IMR-90 (cell line): ENCODE measurements at regions not wholly inside any gene's neighbourhood (a gene's known extent, or its start where the extent isn't known, plus 50 kb on each side); places are given as distances from the start of the nearest gene placed in this dataset.

Experiments used
- ATAC-seq: fragments of 200-7000 bp; cut with Tn5 transposase; 2 replicates; pipeline ENCODE4 v1.9.1; 2020; ENCODE audit warnings: low read depth, mild to moderate bottlenecking, moderate library complexity
- BruUV-seq: library from RNA; stranded (reverse); fragments of 400-500 nt; replicated peaks from 2 replicates; lab custom pipeline; 2021; lab: Mats Ljungman, UMichigan
- CTCF ChIA-PET: fragments of 300-600 bp; formaldehyde crosslinking; extraction: SDS; loops from one replicate; lab custom pipeline; 2021; ENCODE audit warnings: antibody characterized with exemption; lab: Yijun Ruan, JAX
- POLR2A ChIA-PET: fragments of 300-600 bp; sonication (Branson Sonifier 250); formaldehyde crosslinking; loops from one replicate; lab custom pipeline; 2022; ENCODE audit warnings: antibody characterized with exemption; ENCODE audit not compliant: unreplicated experiment; lab: Charles Lee
- DNase-seq: peaks from one replicate; pipeline ENCODE4 v3.0.0; 2013
- H2AFZ ChIP-seq: replicated peaks from 2 replicates; pipeline ENCODE3; 2013; ENCODE audit warnings: low read length, mild to moderate bottlenecking; ENCODE audit not compliant: poor library complexity
- H2AK5ac ChIP-seq: 2 replicates; pipeline ENCODE4 v1.6.1; 2013; ENCODE audit warnings: low read depth, low read length, inconsistent platforms
- H2AK9ac ChIP-seq: replicated peaks from 2 replicates; pipeline ENCODE3; 2013; ENCODE audit warnings: mild to moderate bottlenecking, low read depth, low read length, moderate library complexity; ENCODE audit not compliant: poor library complexity
- H2BK120ac ChIP-seq: 2 replicates; pipeline ENCODE4 v1.6.1; 2013; ENCODE audit warnings: low read depth, low read length, inconsistent platforms
- H2BK15ac ChIP-seq: 3 replicates; pipeline ENCODE4 v1.6.1; 2013; ENCODE audit warnings: low read depth, low read length, inconsistent platforms
- H2BK20ac ChIP-seq: 2 replicates; pipeline ENCODE4 v1.6.1; 2013; ENCODE audit warnings: low read depth, mild to moderate bottlenecking, inconsistent platforms, low read length, moderate library complexity
- H2BK5ac ChIP-seq: 2 replicates; pipeline ENCODE4 v1.6.1; 2013; ENCODE audit warnings: mild to moderate bottlenecking, low read depth, low read length, inconsistent platforms; ENCODE audit not compliant: poor library complexity, severe bottlenecking
- H3K14ac ChIP-seq: replicated peaks from 2 replicates; pipeline ENCODE4 v1.6.1; 2013; ENCODE audit warnings: low read depth, low read length, inconsistent platforms
- H3K18ac ChIP-seq: 2 replicates; pipeline ENCODE4 v1.6.1; 2013; ENCODE audit warnings: low read depth, low read length, control low read depth
- H3K23ac ChIP-seq: 2 replicates; pipeline ENCODE4 v1.6.1; 2013; ENCODE audit warnings: low read depth, low read length, inconsistent platforms
- H3K27ac ChIP-seq: 2 replicates; pipeline ENCODE4 v1.5.1; 2013; ENCODE audit warnings: mild to moderate bottlenecking, control low read depth, low read length; ENCODE audit not compliant: insufficient read depth
- H3K27me3 ChIP-seq: 2 replicates; pipeline ENCODE4 v1.6.1; 2013; ENCODE audit warnings: low read length; ENCODE audit not compliant: control insufficient read depth, insufficient read depth
- H3K36me3 ChIP-seq: 2 replicates; pipeline ENCODE4 v1.6.1; 2013; ENCODE audit warnings: low read length, mixed read lengths; ENCODE audit not compliant: control insufficient read depth, insufficient read depth
- H3K4ac ChIP-seq: 2 replicates; pipeline ENCODE4 v1.6.1; 2013; ENCODE audit warnings: low read depth, low read length, inconsistent platforms
- H3K4me1 ChIP-seq: 2 replicates; pipeline ENCODE4 v1.6.1; 2013; ENCODE audit warnings: low read length, mixed read lengths; ENCODE audit not compliant: control insufficient read depth, insufficient read depth
- H3K4me2 ChIP-seq: 2 replicates; pipeline ENCODE4 v1.6.1; 2013; ENCODE audit warnings: low read depth, mild to moderate bottlenecking, control low read depth, low read length, moderate library complexity
- H3K4me3 ChIP-seq: 2 replicates; pipeline ENCODE4 v1.5.1; 2013; ENCODE audit warnings: low read depth, mild to moderate bottlenecking, control low read depth, low read length, moderate library complexity; ENCODE audit not compliant: insufficient read depth
- H3K56ac ChIP-seq: 2 replicates; pipeline ENCODE4 v1.6.1; 2013; ENCODE audit warnings: low read length, inconsistent platforms; ENCODE audit not compliant: insufficient read depth; ENCODE audit errors: extremely low read depth
- H3K79me1 ChIP-seq, 2 experiments: 2 replicates each; pipeline ENCODE4 v1.6.1; 2013; ENCODE audit warnings: low read length in 2 of 2, inconsistent platforms in 1 of 2, low read depth in 1 of 2
- H3K9ac ChIP-seq: 2 replicates; pipeline ENCODE4 v1.6.1; 2013; ENCODE audit warnings: low read depth, low read length, control low read depth
- H3K9me1 ChIP-seq: 2 replicates; pipeline ENCODE4 v1.6.1; 2013; ENCODE audit warnings: low read length, inconsistent platforms; ENCODE audit not compliant: insufficient read depth
- H3K9me3 ChIP-seq: 2 replicates; pipeline ENCODE4 v1.6.1; 2013; ENCODE audit warnings: low read length; ENCODE audit not compliant: control insufficient read depth, insufficient read depth
- H4K20me1 ChIP-seq: 2 replicates; pipeline ENCODE4 v1.6.1; 2013; ENCODE audit warnings: low read length, inconsistent platforms; ENCODE audit not compliant: insufficient read depth
- H4K5ac ChIP-seq: 2 replicates; pipeline ENCODE4 v1.6.1; 2013; ENCODE audit warnings: mild to moderate bottlenecking, low read depth, low read length, control low read depth
- H4K8ac ChIP-seq, 2 experiments: 2 replicates each; pipeline ENCODE4 v1.6.1; 2013; ENCODE audit warnings: low read depth in 2 of 2, low read length in 2 of 2, control low read depth in 1 of 2, inconsistent platforms in 1 of 2
- H4K91ac ChIP-seq: 2 replicates; pipeline ENCODE4 v1.6.1; 2013; ENCODE audit warnings: low read depth, low read length, inconsistent platforms; ENCODE audit not compliant: insufficient read depth
- CEBPB ChIP-seq: IDR thresholded peaks from 2 replicates; pipeline ENCODE4 v1.6.1; 2012; ENCODE audit warnings: low read depth, low read length, improper control_type of control experiment
- WGBS, 2 experiments: methylation state at CpG; one replicate each; pipeline versions ENCODE4 v1.1.5 to v1.1.7; 2013; ENCODE audit warnings: missing lambda C conversion rate in 2 of 2; ENCODE audit not compliant: insufficient read length in 1 of 2; ENCODE audit errors: extremely low coverage in 2 of 2; 5-methylcytosine and 5-hydroxymethylcytosine counted together
- dilution Hi-C: fragments of 300-500 bp; cut with HindIII; formaldehyde crosslinking; loops from one replicate; pipeline ENCODE4 v1.14.3; 2018; ENCODE audit warnings: low sequenced_read_pairs; ENCODE audit not compliant: unreplicated experiment
- in situ Hi-C: fragments of 300-500 bp; cut with MboI; formaldehyde crosslinking; loops from 3 replicates; pipeline ENCODE4 v1.14.3; 2019; ENCODE audit warnings: low sequenced_read_pairs, inconsistent platforms, mixed read lengths
- intact Hi-C: fragments of 100-400 bp; cut with micrococcal nuclease; formaldehyde crosslinking; loops from 2 replicates; pipeline ENCODE4 v1.10.0; 2022

DNA sequence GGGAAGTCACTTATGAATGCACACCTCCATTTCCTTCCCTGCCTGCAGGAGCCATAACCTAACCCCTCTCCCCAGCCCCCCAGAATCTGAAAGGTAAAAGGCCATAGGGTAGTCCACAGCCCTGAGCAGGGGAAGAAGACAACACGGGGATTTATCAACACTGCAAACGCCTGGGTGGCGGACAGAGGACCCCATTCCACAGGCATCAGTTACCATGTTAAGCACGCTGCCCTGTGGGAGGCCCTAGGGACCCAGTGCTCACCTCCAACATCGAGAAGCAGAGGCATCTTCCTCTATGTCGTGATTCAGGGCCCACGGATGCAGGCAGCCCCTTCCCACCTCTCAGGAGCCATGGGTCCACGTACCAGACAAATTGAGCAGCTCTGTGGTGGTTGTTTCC is 523.8 kb downstream of the MATN1 start:
- Histone ChIP-seq H2BK120ac (no peak overlapping the region), H3K9me3 (no peaks in the 10 kb centered on the region), H4K91ac (no peak overlapping the region), H3K18ac (no peak overlapping the region), H2BK15ac (no peak overlapping the region), H3K27ac (no peak overlapping the region), H3K4me3 (no peak overlapping the region), H3K14ac (no peak overlapping the region), H3K4ac (no peak overlapping the region), H2AFZ (no peak overlapping the region), H3K79me1 (no peaks in the 10 kb centered on the region), H2BK20ac (no peak overlapping the region), H3K23ac (no peak overlapping the region), H2BK5ac (no peak overlapping the region), H4K8ac (no peak overlapping the region), H3K4me2 (no peak overlapping the region), H3K36me3 (no peaks in the 10 kb centered on the region), H2AK9ac (no peak overlapping the region), H3K9ac (no peak overlapping the region), H4K5ac (no peak overlapping the region), H3K56ac (no peak overlapping the region), H3K9me1 (no peaks in the 10 kb centered on the region), H3K27me3 (peaks cover 2% of the 10 kb centered on the region; the same call in 1 of the 2 replicates), H3K4me1 (peaks cover 2% of the 10 kb centered on the region; the same call in 1 of the 2 replicates), H4K20me1 (no peaks in the 10 kb centered on the region), H2AK5ac (no peak overlapping the region)
- CTCF ChIA-PET = no interaction called here
- TF ChIP-seq CEBPB = no peak
- BruUV-seq = no TSS peak
- POLR2A ChIA-PET = no interaction called here
- intact Hi-C loops (no loop called here), in situ Hi-C loops (no loop called here), dilution Hi-C loops (no loop called here)
- DNase-seq (no peak), ATAC-seq (no peak)
- WGBS, 2 experiments = no CpG with 5 or more reads among the region's 8 CpGs
